HG02642 (cell line): ENCODE measurements at regions not wholly inside any gene's neighbourhood (a gene's known extent, or its start where the extent isn't known, plus 50 kb on each side); places are given as distances from the start of the nearest gene placed in this dataset.

ENCODE experiments used
- ATAC-seq: cut with Tn5 transposase; IDR thresholded peaks from one replicate; pipeline ENCODE4 v1.9.1; 2021; ENCODE audit warnings: mild to moderate bottlenecking; ENCODE audit not compliant: unreplicated experiment, poor library complexity

DNA sequence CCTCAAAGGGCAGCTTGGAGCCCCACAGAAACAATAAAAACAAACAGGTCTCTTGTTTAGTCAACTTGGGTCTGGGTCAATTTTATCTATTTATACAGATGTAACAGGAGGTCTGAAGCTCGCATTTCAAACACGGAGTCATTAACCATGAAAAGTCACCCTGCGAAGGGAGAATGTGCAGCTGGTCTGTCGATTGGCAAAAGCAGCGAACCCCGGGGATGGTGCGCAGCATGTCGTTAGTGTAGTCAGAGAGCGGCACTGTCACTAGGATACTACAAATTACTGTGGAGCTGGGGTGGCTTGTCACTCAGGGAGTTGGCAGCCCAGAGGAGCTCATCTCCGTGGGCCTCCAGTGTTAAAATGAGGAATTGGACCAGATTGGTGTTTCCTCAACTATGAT is 190.4 kb upstream of the ARG1 start:
- ATAC-seq: no peak

DNA sequence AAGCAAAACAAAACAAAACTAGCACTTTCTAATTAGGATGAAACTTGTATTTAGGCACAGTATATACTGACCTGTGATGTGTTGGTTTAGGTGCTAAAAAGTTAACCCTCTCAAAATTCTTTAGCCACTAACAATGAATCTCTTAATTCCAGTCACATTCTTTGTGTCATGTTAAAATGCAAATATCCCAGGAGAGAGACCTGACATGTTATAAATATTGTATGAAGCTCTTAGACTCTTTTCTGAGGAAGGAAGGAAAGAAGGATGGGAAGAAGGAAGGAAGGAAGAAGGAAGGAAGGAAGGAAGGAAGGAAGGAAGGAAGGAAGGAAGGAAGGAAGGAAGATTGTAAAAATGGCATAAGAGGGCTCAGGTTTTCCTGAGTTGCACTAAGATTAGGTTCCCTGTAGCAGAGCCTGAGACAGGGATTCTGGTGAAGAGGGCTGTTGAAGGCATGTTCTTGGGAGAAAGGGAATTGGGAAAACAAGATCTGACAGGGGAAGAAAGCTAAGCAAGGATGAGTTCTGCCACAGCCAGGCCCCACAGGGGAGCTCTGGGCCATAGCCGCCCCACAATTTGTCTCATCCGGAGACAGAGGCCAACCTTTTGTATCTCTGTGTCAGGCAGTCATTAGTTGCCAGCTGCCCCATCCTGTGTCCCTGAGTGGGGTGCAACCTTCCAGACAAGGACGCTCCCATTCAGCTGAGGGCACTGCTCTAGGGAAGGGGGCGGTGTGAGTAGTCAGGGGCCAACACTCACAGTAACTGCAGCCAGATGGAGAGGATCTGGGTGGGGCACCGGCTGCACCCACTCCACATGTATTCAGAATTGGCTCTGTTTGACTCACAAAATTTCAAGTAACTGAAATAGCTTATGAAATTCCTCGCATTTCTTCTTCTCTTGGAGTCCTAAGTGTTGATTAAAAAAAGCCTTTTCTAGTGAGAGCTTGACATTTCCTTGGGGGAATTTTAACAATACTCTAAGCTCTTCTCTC is 189.3 kb upstream of the ARG1 start:
- ATAC-seq: no peak

DNA sequence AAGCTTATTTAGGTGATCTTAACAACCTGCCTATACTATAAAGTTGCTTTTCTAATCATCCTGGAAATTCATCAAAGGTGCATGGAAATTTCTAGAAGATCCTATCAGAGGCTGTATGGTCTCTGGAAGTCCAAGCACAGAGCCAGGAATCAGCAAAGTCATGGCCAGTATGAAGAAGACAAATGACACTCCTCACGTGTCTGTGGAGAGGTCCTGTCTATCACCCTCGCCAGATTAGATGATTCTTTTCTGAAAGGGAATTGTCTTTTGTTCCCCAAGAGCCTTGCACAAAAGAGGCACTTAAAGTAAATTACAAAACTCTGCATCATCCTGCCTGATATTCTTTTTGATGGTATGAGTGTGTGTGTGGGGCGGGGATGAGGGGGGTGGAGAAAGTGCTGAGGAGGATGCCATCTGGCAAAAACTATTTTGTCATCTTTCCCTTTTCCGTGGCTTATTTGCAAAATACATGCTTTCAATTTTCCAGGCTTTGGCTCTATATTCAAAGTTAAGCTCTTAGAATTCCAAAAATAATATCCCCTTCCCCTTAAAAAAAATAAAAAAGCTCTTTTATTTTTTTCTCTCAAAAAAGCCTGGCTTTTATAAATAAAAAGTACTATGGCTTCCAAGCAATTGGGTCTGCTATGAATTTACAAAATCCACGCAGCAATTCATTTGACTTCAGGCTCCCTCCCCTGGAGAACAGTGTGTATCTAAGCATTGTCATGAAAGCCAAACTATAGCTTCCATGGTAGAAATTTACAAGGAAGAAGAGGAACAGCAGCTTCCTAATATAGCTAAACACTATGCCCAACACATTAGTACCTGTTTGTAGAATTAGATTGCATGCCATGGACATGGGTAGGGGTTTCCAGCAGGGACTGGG is 185.2 kb upstream of the ARG1 start:
- ATAC-seq: no peak

DNA sequence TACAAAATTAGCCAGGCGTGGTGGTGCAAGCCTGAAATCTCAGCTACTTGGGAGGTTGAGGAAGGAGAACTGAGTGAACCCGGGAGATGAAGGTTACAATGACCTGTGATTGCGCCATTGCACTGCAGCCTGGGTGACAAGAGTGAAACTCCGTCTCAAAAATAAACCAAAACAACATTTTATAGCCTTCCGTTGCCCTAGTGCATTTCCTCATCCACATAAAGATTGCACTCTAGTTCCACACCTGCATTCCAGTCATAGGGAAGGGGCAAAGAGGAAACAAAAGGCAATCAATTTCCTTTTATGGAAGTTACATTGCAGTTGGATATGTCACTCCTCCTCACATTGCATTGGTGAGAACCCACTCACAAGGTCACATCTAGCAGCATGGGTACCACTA is 182.7 kb upstream of the ARG1 start:
- ATAC-seq: no peak

DNA sequence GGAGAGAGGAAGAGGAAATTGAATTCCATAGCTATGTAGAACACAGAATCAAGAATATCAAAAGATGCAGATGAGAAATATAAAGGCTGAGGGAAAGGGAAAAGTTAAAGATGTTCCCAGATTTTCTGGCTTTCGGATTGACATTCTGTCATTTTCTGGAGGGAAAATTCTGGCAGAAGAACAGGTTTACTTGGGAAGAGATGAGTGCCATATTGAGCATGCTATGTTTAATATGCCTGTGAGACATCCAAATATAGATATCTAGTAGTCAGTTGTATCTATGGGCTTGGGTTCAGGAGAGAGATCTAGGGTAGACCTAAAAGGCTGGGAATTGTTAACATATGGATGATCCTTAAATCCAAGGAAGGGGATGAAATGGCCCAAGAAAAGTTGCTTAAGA is 181.9 kb upstream of the ARG1 start:
- ATAC-seq: no peak

DNA sequence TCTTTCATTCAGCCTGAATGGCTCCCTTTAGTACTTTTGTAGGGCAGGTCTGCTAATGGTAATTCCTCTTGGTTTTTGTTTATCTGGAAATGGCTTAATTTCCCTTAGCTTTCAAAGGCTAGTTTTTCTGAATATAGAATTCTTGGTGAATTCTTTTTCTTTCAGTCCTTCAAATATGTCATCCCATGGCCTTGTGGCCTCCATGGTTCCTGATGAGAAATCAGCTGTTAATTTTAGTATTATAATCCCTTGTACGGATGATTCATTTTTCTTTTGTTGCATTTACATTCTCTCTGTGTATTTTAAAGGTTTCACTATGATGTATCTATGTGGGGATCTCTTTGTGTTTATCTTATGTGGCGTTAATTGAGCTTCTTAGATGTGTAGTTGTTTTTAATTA is 179.6 kb upstream of the ARG1 start:
- ATAC-seq: no peak

DNA sequence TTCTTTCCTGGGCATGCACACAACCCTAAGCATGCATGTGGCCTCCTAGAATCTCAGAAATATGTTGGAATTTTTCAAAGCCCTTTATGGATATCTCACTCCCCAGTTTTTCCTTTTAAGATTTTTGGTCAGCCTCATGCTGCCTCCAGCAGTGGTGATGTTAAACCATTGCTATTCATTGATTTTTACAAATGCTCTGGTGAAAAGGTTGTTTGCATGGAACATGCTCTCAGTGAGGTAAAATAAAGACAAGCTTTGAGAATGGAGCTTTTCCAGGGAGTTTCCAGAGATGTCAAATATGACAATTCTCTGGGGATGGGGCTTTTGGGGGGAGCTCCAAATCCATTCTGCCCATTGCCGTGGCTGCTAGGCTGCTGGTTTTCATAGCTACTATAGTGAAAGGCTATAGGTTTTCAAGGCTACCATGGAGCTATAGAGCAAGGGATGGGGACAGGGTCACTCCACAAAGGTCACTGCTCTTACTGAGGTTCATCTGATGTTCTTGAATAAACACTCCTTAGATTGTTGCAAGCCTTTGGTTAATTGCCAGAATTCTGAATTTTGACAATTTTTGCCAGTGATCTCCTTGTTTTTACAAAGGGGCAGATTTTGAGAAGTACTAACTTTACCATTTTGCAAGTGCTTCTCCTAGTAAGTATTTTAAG is 178.1 kb upstream of the ARG1 start:
- ATAC-seq: no peak

DNA sequence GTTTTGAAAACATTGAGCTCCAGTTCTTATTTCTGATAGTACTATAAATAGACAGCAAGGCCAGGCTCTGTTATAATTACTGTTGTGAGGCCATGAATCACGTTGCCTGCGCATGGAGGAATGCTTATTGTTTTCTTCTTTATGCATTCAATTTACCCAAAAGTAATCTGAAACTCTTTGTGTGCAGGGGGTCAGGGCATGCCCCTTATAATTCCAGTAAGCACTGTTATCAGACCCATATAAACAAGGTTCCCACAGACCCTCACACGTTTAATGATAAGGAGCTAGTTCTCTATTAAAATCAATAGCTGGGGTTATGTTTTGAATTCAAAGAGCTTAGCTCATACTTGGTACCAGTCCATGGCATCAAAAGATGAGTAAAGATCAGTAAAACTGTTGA is 174.8 kb upstream of the ARG1 start:
- no peak for ATAC-seq

DNA sequence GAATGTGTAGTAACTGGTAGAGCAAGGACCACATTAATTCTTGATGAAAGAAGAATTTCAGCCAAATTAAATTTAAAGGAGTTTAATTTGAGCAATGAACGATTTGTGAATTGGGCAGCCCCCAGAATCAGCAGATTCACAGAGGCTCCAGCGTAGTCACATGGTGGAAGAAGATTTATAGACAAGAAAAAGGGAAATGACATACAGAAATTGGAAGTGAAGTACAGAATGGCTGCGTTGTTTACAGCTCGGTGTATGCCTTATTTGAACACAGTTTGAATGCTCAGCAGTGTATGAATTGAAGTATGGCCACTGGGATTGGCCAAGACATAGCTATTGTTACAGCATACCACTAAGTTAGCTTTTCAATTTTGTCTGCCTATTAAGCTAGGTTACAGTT is 173.6 kb upstream of the ARG1 start:
- ATAC-seq: no peak

DNA sequence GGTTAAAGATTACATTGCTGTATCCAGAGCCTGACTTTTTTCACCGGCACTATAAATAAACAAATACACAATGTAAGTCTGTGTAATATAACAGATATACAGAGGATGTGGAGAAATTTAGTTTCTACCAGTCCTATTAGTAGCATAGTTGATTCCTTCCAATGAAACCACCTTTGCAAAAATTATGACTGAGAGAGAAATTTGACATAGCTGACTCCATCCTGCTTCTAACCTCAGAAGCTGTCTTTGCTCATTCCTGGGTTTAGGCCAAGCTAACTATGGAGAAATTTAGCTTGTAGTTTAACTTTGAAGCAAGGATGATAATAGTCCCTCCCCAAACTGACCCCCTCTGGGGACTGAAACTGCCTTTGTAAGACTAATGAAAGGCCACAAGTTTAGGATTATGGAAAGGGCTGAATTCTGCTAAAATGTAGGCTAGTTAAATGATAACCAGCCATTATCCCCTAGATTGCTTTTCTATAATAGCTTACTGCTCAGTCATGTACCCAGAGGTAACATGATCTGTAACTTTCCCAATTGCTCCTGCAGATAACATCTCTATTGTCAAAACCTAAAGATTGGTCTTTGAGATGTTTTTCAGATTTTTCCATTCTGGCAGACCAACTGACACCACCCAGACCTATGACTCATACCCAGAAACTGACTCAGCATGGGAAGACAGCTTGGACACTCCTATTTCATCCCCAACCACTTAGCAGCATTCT is 172.8 kb upstream of the ARG1 start:
- no peak for ATAC-seq

DNA sequence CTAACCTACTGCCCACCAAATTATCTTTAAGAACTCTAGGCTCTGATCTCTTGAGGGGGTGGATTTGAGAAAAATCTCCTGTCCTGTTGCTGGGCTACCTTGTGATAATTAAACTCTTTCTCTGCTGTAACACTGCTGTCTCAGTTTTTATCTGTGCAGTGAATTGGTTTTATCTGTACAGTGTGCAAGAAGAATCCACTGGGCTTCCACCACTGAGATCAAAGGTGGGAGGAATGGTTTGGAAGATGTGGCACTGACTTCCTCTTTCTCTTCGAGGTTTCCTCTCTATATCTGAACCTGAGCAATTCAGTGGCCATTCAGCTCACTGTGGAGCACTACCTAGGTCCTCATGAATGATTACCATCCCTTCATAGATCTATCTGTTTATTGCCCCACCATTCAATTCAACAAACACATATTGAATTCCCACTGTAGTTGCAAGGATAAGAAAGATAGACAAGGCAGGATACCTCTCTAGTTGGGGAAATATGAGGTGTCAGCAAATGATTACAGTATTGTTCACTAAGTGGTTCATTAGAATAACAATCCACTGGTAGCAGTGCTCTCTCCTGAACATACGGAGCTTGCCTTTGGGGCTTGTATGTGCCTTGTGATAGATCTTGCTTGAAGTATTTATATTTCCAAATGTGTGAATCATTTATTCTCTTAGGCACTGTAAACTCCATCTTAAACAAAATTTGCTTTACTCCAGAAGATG is 172.1 kb upstream of the ARG1 start:
- no peak for ATAC-seq

DNA sequence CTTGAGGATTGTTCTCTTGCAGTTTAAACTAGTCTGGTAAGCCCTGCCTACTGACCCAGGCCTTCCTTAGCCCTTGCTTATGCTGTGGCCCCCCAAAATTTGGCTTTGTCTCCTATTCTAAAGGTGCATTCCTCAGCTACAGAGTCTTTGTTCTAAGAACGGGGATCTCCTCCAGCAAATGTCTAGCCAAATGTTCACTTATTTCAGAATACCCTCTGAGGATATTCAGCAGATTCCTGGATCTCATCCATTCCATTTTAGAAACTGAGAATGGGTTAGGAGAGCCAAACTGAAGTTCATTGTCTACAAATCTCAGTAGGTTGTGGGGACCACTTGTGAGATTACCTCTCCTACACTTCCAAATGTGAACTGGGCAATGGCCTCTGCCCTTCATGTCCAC is 164.2 kb upstream of the ARG1 start:
- ATAC-seq: no peak

DNA sequence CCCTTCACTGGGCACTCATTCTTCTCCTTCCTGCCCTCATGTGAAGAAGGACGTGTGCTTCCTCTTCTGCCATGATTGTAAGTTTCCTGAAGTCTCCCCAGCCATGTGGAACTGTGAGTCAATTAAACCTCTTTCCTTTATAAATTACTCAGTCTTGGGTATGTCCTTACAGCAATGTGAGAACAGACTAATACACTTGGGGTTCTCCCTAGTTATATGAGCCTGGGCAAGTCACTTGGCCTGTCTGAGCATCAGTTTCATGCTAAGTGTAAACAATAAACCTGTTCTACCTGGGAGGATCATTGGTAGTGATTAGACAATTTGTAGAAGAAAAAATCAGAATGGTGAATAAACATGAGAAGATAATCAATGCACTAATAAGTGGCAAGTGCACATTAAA is 162.2 kb upstream of the ARG1 start:
- no peak for ATAC-seq

DNA sequence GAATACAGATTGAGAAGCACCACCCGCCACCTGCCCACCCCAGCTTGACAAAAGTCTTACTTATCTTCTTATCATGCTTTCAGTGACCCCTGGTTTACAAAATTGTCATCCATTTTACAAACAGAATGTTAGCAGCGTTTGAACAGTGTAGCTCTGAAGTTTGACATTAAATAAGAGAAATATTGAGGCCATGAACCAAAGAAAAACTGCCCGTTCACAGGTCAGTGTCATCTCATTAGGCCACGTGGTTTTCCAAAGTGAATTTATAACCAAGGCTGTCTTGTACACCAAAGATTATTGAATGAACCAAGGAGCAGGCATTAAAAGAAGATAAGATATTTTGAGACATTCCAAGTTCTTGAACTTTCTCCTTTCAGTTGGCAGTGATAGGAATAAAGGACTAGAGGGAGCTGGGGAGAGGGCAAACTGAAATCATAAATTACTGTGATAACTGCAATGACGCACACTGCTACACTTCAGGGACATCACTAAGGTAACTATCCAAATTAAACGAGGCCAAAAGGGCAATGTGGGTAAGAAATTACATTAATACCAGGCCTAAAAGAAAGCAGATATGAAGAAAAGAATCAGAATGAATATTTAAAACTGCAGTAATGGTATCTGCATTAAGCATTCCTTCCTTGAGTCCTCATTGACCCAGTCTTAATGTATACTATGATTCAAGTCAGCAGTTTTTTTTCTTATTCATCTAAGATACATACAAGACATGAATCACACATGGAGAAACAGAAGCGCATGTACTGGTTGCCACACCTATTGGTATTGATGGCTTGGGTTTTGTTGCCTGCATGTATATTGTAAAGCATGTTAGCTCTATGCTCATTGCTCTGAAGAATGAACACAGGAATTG is 159.8 kb upstream of the ARG1 start:
- ATAC-seq: no peak

DNA sequence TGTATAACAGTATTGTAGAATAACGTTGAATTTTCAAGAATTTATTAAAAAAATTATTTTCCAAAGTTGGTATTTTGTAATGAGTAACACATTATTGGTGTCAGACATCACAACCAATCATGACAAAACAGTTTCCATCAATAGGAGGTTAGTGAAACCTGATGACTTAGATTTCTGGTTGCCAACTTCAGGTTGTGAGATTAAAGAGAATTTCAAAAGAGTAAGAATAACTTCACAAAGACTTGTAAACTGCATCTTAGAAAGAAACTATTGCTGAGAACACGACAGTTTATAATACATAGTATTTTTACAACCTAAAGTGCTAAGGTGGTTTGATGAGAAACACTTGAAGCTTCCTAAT is 159.2 kb upstream of the ARG1 start:
- no peak for ATAC-seq

DNA sequence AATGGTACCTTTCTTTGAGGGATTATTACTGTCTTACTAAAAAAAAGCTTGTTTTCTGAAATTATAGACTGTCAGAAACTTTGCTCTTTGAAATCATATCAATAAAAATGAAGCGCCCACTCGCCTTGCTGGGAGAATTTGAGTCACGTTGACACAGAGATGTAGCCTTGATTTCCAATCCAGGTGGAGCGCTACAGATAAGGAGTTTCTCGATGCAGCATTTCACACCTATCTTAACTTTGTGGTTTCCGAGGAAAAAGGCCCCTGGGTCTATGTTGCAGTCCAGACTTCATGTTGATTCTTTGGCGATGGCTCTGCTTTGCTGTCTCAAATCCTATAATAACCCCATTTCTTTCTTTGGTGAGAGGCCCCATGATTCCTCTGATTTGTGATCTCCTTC is 158.1 kb upstream of the ARG1 start:
- ATAC-seq: no peak

DNA sequence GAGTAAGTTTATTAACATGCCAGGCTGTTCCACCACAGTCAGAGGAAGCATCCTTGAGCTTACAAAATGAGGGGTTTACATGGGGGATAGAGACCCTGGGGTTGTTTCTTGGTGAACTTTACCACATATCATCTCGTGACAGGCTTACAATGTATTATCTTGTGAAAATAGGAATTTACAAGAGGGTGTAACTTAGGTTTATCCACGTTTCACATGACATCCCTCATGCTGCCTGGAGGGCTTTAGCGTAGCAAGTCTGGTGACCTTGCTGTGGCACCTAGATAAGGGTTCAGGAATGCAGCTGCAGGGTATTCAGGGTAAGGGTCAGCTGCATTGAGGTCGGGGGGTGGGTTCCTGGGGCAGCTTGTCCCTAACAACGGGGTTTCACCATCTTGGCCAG is 154.6 kb upstream of the ARG1 start:
- no peak for ATAC-seq

DNA sequence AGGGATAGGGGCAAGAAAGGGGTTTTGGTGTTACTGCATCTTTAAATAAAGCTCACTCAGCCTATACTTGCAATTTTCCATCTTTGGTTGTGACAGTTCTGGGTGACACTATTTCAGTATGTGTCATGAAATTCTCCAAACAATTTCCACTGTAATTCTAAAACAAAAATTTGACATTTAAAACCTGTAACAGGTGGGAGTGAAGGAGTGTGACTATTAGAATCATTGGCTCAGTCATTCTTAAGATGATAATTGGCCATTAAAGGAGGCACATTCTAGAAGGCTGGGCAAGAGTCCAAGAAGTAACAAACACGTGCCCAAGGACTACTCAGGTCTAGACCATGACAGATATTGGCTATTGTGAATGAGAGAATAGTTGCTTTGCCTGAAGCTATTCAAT is 153.3 kb upstream of the ARG1 start:
- ATAC-seq: no peak

DNA sequence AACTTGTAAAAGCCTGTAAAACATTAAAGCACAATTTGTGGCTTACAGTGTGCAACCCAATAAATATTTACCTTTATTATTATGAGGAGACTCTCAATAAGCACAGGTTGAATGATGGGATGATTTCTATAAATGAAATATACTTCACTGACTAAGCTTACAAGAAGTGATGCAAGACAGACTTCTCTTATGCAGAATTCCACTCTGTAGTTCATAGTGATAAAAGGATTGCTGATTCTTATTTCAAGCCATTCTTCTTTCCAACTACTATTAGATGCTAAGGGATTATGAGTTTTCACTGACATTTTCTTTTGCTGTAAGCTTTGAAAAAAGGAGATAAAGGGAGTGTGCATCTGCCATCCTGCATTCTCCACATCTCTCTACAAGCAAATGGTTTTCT is 149.0 kb upstream of the ARG1 start:
- ATAC-seq: no peak
